ENCODE measurements at regions not wholly inside any gene's neighbourhood (a gene's known extent, or its start where the extent isn't known, plus 50 kb on each side); places are given as distances from the start of the nearest gene placed in this dataset.

GRCh38 chr13:40059540-40060232 is 404.2 kb downstream of the COG6 start:
- no peak for TF ChIP-seq CHD2 (IDR thresholded peaks at IDR 0.05; ENCODE audit: borderline replicate concordance, low read depth, low read length)
- TF ChIP-seq ZZZ3 (IDR thresholded peaks at IDR 0.05; ENCODE audit: control insufficient read depth, insufficient read length, low read depth): no peak
- no peak for TF ChIP-seq TAF1 (IDR thresholded peaks at IDR 0.05; ENCODE audit: borderline replicate concordance, low read depth, low read length)
- no peak for TF ChIP-seq SREBF1 (IDR thresholded peaks at IDR 0.05; ENCODE audit: low read length)
